Lower lobe of right lung (tissue), 2 donors: ENCODE measurements at regions not wholly inside any gene's neighbourhood (a gene's known extent, or its start where the extent isn't known, plus 50 kb on each side); places are given as distances from the start of the nearest gene placed in this dataset.

ENCODE experiments used
- ATAC-seq, 2 donors: fragments of 200-7000 bp; cut with Tn5 transposase; one replicate each; pipeline ENCODE4 v1.9.1; 2020 to 2022; ENCODE audit warnings: mild to moderate bottlenecking in 2 of 2, moderate library complexity in 2 of 2
- DNase-seq: peaks from one replicate; pipeline ENCODE4 v3.0.0-alpha.2; 2020
- H3K27ac ChIP-seq: fragments of 200-600 bp; one replicate; pipeline ENCODE4 v1.8.0; 2022
- H3K27me3 ChIP-seq: fragments of 200-600 bp; one replicate; pipeline ENCODE4 v1.8.0; 2022; ENCODE audit warnings: low read depth
- H3K36me3 ChIP-seq: fragments of 200-600 bp; one replicate; pipeline ENCODE4 v1.8.0; 2022; ENCODE audit warnings: mild to moderate bottlenecking
- H3K4me1 ChIP-seq: fragments of 200-600 bp; one replicate; pipeline ENCODE4 v1.8.0; 2022
- H3K4me3 ChIP-seq: fragments of 200-600 bp; one replicate; pipeline ENCODE4 v1.8.0; 2022; ENCODE audit warnings: mild to moderate bottlenecking
- H3K9me3 ChIP-seq: fragments of 200-600 bp; one replicate; pipeline ENCODE4 v1.8.0; 2022
- intact Hi-C: fragments of 100-400 bp; cut with DNase I; formaldehyde crosslinking; loops from one replicate; pipeline ENCODE4 v1.11.0; 2022
- TF ChIP-seq, protein P1 (sequence below): fragments of 200-600 bp; IDR thresholded peaks from one replicate; pipeline ENCODE4 v1.8.0; 2022; ENCODE audit warnings: antibody characterized with exemption, mild to moderate bottlenecking
- donor health status: DM: no; HTN: yes; CAD: no; lungs with severe emphysema.

- Histone ChIP-seq H3K36me3 (no peaks in the 10 kb centered on the region), H3K4me1 (no peaks in the 10 kb centered on the region), H3K27ac (no peak overlapping the region), H3K9me3 (no peaks in the 10 kb centered on the region), H3K27me3 (no peaks in the 10 kb centered on the region), H3K4me3 (no peak overlapping the region)
- no peak for ATAC-seq
- TF ChIP-seq, protein P1, sequence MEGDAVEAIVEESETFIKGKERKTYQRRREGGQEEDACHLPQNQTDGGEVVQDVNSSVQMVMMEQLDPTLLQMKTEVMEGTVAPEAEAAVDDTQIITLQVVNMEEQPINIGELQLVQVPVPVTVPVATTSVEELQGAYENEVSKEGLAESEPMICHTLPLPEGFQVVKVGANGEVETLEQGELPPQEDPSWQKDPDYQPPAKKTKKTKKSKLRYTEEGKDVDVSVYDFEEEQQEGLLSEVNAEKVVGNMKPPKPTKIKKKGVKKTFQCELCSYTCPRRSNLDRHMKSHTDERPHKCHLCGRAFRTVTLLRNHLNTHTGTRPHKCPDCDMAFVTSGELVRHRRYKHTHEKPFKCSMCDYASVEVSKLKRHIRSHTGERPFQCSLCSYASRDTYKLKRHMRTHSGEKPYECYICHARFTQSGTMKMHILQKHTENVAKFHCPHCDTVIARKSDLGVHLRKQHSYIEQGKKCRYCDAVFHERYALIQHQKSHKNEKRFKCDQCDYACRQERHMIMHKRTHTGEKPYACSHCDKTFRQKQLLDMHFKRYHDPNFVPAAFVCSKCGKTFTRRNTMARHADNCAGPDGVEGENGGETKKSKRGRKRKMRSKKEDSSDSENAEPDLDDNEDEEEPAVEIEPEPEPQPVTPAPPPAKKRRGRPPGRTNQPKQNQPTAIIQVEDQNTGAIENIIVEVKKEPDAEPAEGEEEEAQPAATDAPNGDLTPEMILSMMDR, result no peak
- intact Hi-C loops, result no loop called here
- no peak for DNase-seq
Observed at GRCh38 chr1:58993403-58993802, 209.6 kb upstream of the JUN start.

- Histone ChIP-seq H3K9me3 (no peaks in the 10 kb centered on the region), H3K36me3 (no peaks in the 10 kb centered on the region), H3K4me3 (no peak overlapping the region), H3K27me3 (no peaks in the 10 kb centered on the region), H3K4me1 (no peaks in the 10 kb centered on the region), H3K27ac (no peak overlapping the region)
- TF ChIP-seq, protein P1, result no peak
- DNase-seq (no peak), ATAC-seq (no peak)
- intact Hi-C loops, result no loop called here
Observed at GRCh38 chr1:58994664-58995063, 210.8 kb upstream of the JUN start.

DNA sequence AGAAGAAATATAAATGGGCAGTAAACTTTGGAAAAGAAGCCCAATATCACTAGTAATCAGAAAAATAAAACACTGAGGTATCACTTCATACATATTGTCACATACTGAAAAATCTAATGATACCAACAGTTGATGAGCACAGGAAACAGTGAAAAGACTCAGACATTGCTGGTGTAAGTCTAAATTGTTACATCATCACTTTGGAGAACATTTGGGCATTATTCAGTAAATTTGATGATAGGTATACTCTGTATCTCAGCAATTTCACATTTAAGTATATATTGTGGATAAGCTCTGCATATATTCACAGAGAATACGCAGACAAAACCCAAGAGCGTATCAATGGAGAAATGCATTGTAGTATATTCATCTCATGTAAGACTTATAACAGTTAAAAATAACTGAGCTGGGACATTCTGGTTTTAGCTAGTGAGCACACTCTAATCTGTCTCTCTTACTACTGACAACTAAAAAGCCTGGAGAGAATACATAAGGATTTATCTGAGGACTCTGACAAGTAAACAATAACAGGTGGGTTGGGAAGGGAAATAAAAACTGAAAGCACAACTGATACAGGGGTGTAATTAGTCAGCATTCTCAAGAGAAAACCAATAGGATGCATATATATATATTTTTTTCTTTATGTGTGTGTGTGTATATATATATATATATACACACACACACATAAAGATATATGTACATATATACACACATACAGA lies 212.7 kb upstream of the JUN start:
- TF ChIP-seq, protein P1, result no peak
- Histone ChIP-seq H3K27me3 (no peaks in the 10 kb centered on the region), H3K27ac (no peak overlapping the region), H3K9me3 (no peaks in the 10 kb centered on the region), H3K36me3 (no peaks in the 10 kb centered on the region), H3K4me3 (no peak overlapping the region), H3K4me1 (no peaks in the 10 kb centered on the region)
- intact Hi-C loops, result no loop called here
- no peak for ATAC-seq
- no peak for DNase-seq

DNA sequence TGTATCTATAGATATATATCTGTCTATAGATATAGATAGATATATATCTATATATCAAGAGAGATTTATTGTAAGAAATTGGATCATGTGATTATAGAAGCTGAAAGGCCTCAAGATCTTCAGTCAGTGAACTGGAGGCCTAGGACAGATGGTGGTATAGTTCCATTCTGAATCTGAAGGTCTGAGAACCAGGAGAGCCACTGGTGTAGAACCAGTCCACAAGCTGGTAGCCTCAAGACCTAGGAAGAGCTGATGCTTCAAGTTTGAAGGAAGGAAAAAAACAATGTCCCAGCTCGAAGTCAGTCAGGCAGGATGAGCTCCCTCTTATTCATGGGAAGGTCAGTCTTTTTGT lies 213.2 kb upstream of the JUN start:
- Histone ChIP-seq H3K9me3 (no peaks in the 10 kb centered on the region), H3K36me3 (no peaks in the 10 kb centered on the region), H3K27me3 (no peaks in the 10 kb centered on the region), H3K27ac (no peak overlapping the region), H3K4me1 (no peaks in the 10 kb centered on the region), H3K4me3 (no peak overlapping the region)
- ATAC-seq (no peak), DNase-seq (no peak)
- intact Hi-C loops, result no loop called here
- TF ChIP-seq, protein P1, result no peak

DNA sequence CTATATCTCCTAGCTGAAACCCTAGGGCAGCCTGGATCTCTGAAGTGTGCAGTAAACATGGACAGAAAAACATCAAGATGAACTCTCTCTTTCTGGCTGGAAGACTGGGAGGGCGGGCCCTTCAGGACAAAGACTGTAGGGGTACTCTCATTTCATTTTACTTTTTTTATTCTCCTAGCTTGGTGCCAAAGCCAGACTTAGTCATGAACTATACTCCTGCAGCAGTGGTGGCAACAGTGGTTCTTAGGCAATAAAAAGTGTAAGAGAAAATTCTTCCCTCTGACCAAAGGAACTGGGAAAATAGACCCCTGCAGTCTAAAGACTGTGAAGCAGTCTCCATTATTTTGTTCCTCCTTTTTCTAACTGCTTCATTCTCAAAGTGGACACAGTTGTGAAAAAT lies 213.8 kb upstream of the JUN start:
- no peaks in the 10 kb centered on the region for H3K4me1 ChIP-seq

More for the DNA sequence above, 213.8 kb upstream of the JUN start:
- H3K27ac ChIP-seq, result no peak overlapping the region
- no peaks in the 10 kb centered on the region for H3K27me3 ChIP-seq
- ATAC-seq (no peak), DNase-seq (no peak)
- intact Hi-C loops, result no loop called here
- no peak overlapping the region for H3K4me3 ChIP-seq
- H3K9me3 ChIP-seq, result no peaks in the 10 kb centered on the region
- H3K36me3 ChIP-seq, result no peaks in the 10 kb centered on the region
- TF ChIP-seq, protein P1, result no peak
